GM18870 (cell line): ENCODE measurements at regions not wholly inside any gene's neighbourhood (a gene's known extent, or its start where the extent isn't known, plus 50 kb on each side); places are given as distances from the start of the nearest gene placed in this dataset.
"Not testable (repeated sequence)": the region's sequence is repeated elsewhere in the genome, so short reads cannot be mapped to it uniquely, and the experiment has no call there.

Experiments
- ATAC-seq: cut with Tn5 transposase; IDR thresholded peaks from one replicate; pipeline ENCODE4 v1.9.1; 2021; ENCODE audit warnings: moderate library complexity; ENCODE audit not compliant: unreplicated experiment

GRCh38 chr10:61195211-61195610, 251.2 kb upstream of the RHOBTB1 start:
- ATAC-seq, result no peak

- not testable (repeated sequence) for ATAC-seq
Measured at GRCh38 chr10:61192589-61192988, 248.6 kb upstream of the RHOBTB1 start.

GRCh38 chr10:61192042-61192441, 248.1 kb upstream of the RHOBTB1 start:
- no peak for ATAC-seq

DNA sequence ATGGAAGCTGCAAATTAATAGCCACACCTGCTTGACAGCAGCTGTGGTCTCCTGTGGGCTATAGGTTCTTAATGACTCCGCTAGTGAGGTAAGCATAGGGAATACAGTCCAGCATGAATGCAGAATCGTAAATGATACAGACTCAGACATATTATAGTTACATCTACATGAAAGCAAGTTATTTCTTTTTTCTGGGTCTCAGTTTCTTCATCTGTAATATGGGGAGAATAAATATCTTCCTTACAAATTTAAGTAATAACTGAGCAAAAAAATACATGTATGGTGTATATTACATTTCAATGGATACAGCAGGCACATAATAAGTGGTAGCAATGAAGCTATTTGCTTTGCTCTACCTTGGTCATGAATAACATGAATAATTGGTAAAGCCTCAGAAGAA, 245.9 kb upstream of the RHOBTB1 start:
- ATAC-seq, result no peak

GRCh38 chr10:61188691-61189090, 244.7 kb upstream of the RHOBTB1 start:
- ATAC-seq, result no peak

GRCh38 chr10:61188101-61188500, 244.1 kb upstream of the RHOBTB1 start:
- no peak for ATAC-seq

- ATAC-seq, result no peak
Measured at GRCh38 chr10:61187601-61188000, 243.6 kb upstream of the RHOBTB1 start.

- no peak for ATAC-seq
Measured at GRCh38 chr10:61186408-61186807, 242.4 kb upstream of the RHOBTB1 start.

GRCh38 chr10:61184429-61184828, 240.4 kb upstream of the RHOBTB1 start:
- ATAC-seq, result no peak

DNA sequence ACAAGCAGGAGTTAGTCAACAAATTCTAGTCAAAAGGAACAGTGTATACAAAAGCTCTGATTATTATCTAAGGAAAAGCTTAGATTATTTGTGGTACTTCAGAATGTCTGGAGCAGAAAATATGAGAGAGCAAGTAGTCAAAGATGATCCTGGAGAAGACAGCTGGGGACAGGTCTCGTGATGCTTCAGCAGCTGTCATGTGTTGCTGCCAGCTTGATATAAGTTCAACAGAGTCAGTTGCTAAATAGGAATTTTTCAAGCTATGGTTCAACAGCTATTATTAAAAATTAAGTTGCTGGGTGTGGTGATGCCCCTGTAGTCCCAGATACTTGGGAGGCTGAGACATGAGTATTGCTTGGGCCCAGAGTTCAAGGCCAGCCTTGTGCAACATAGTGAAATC, 240.0 kb upstream of the RHOBTB1 start:
- ATAC-seq, result no peak

DNA sequence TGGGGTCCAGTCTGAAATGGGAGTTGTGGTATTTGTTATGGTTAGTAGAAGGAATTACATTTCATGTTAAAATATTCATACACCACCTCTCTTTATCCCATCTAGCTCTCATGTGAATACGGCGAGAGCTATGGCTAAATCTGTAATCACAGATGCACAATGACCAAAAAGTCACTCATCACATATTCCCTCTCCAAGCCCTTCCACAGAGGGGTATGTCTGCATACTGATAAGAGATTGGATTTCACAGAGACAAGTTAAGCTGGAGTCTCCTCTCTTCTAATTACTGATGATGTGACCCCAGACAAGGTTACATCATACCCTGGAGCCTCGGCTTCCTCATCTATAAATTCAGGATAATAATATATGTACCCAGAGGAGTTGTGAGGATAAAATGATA, 237.8 kb upstream of the RHOBTB1 start:
- no peak for ATAC-seq

DNA sequence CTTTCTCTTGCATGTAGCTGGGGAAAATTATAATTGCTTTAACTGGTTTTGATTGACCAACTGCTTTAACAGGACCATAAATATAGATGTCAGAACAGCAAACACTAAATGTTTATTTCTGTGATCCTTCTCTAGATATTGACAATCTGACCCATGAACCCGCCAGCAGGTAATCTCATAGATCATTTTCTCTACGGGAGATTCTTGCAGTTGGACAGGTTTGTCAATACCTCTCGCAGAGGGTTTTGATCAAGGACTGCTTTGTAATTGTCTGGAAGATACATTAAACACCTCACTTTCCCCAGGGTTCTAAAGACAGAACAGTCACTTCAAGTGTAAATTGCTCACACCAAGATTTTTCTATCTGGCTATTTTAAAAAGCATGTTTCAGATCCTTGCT, 235.8 kb upstream of the RHOBTB1 start:
- no peak for ATAC-seq

GRCh38 chr10:61176424-61176823, 232.4 kb upstream of the RHOBTB1 start:
- ATAC-seq, result no peak

DNA sequence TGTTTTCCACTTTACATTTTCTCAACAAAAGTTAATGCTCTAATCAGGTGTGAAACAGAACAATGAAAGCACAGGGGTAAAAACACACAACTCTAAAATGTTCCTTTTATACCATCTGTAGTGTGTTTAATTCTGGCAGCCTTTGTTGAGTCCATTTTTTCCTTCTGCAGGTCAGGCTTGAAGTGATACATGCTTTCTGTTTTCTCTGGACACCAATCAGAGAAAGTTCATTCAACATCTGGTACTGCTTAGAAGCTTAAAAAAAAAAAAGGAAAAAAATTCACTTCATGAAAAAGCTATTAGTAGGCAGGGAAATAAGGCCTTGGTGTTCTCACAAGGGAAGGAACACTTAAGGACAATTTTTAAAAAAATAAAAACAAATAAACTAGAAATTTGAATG, 231.3 kb upstream of the RHOBTB1 start:
- ATAC-seq, result no peak

DNA sequence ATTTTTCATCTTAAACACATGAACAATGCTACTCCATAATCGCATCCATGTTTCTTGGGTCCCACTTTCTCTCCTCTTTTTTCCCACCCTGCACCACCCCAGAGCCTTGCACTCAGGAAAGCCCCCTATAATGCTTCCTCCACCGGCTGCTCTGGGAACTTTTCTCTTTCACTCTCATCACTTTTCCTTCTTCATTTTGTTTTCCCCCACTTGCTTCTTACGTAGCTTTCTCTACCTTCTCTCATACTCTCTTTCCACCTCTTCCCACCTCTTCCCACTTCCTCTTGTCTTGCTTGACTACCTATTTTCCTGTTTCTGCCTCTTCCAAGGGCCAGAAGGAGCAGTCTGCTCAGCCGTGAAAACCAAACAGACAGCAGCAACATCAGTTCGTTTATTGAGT, 229.5 kb upstream of the RHOBTB1 start:
- ATAC-seq, result no peak

GRCh38 chr10:61172182-61172926, 228.4 kb upstream of the RHOBTB1 start:
- ATAC-seq, result no peak

GRCh38 chr10:61170594-61170993, 226.6 kb upstream of the RHOBTB1 start:
- no peak for ATAC-seq

DNA sequence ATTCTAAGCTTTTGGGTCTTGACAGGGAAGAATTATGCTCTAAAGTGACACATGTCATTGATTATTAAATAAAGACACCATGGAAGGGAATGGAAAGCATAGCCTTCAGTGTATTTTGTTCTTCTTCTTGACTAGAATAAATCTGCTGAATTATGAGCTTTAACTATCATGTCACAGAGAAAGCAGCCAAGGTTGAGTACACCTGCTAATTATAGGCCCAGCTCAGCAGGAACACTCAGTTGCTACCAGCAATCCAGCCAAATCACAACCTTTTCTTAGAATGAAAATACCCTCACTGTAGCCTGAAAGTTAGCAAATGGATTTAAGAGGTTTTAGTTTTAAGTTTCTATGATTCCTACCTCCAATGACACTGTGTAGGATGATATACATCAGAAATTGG, 225.3 kb upstream of the RHOBTB1 start:
- ATAC-seq, result no peak

- ATAC-seq, result no peak
Measured at GRCh38 chr10:61166489-61166888, 222.5 kb upstream of the RHOBTB1 start.

- no peak for ATAC-seq
Measured at GRCh38 chr10:61166065-61166464, 222.1 kb upstream of the RHOBTB1 start.

GRCh38 chr10:61164458-61165160, 220.6 kb upstream of the RHOBTB1 start:
- no peak for ATAC-seq

DNA sequence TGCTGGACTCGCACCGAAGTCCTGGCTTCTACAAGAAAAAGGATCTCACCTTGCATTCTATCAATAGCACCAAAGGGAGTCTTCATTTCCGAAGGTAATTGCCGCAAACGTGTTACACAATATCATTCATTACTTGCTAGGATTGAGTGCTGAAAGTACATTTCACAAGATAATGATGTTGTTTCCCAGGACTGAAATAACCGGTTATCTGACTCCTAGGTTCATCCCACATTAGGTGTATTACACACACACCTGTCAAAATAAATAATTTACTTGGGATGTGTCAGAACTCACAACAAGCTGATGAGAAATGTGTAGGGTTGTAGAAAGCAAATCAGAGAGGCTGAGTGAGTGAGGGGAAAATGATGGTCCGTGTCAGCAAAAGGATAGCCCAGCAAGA, 219.4 kb upstream of the RHOBTB1 start:
- ATAC-seq, result no peak

DNA sequence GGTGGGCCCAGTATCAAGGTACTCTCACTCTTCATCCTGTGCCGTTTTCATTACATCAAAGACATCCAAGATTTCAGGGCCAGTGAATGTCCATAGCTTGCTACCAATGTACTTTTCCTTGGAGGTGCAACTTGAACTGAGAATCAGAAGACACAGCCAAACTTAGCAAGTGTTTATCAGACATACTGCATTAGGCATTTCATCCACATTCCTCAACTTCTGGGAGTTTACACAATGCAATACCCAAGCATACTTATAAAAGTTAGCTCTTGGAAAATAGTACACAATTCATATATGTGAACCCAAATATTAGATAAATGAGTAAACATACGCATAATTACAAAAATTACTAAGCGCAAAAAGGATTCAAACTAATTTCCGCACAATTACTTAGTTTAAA, 216.3 kb upstream of the RHOBTB1 start:
- ATAC-seq, result no peak
